H9 (cell line): ENCODE measurements at regions not wholly inside any gene's neighbourhood (a gene's known extent, or its start where the extent isn't known, plus 50 kb on each side); places are given as distances from the start of the nearest gene placed in this dataset.

Source experiments
- DNase-seq: peaks from one replicate; pipeline ENCODE4 v3.0.0-alpha.2; 2017
- H2AFZ ChIP-seq: one replicate; pipeline ENCODE4 v1.6.1; 2013; ENCODE audit warnings: mild to moderate bottlenecking, low read length, control low read depth, moderate library complexity
- H2AK5ac ChIP-seq: 2 replicates; pipeline ENCODE4 v1.6.1; 2013; ENCODE audit warnings: low read length, control low read depth, mixed read lengths; ENCODE audit not compliant: insufficient read length
- H2BK120ac ChIP-seq: one replicate; pipeline ENCODE4 v1.6.1; 2013; ENCODE audit warnings: low read depth, mild to moderate bottlenecking, low read length, control low read depth, inconsistent platforms; ENCODE audit not compliant: poor library complexity, severe bottlenecking
- H2BK12ac ChIP-seq: 2 replicates; pipeline ENCODE4 v1.6.1; 2013; ENCODE audit warnings: low read length, control low read depth, mixed read lengths, low read depth; ENCODE audit not compliant: insufficient read length
- H2BK15ac ChIP-seq: 2 replicates; pipeline ENCODE4 v1.6.1; 2013; ENCODE audit warnings: low read depth, low read length, control low read depth
- H2BK20ac ChIP-seq: one replicate; pipeline ENCODE4 v1.6.1; 2013; ENCODE audit warnings: low read depth, mild to moderate bottlenecking, low read length, control low read depth, inconsistent platforms; ENCODE audit not compliant: poor library complexity, severe bottlenecking
- H2BK5ac ChIP-seq: 2 replicates; pipeline ENCODE4 v1.6.1; 2013; ENCODE audit warnings: low read length, control low read depth, mixed read lengths; ENCODE audit not compliant: insufficient read length
- H3K14ac ChIP-seq: 2 replicates; pipeline ENCODE4 v1.6.1; 2013; ENCODE audit warnings: low read length, control low read depth; ENCODE audit not compliant: insufficient read depth
- H3K18ac ChIP-seq: 2 replicates; pipeline ENCODE4 v1.6.1; 2013; ENCODE audit warnings: low read depth, mild to moderate bottlenecking, mixed read lengths, low read length, control low read depth; ENCODE audit not compliant: insufficient read length
- H3K23ac ChIP-seq: 2 replicates; pipeline ENCODE4 v1.6.1; 2013; ENCODE audit warnings: low read length, control low read depth, mixed read lengths, low read depth; ENCODE audit not compliant: insufficient read length
- H3K23me2 ChIP-seq: 2 replicates; pipeline ENCODE4 v1.6.1; 2013; ENCODE audit warnings: low read depth, mild to moderate bottlenecking, mixed read lengths, low read length, control low read depth; ENCODE audit not compliant: insufficient read length, poor library complexity, severe bottlenecking
- H3K27ac ChIP-seq: 2 replicates; pipeline ENCODE4 v1.5.1; 2013; ENCODE audit warnings: low read length, control low read depth, mixed read lengths, low read depth; ENCODE audit not compliant: insufficient read length
- H3K27me3 ChIP-seq: 2 replicates; pipeline ENCODE4 v1.6.1; 2013; ENCODE audit warnings: low read length, control low read depth, inconsistent platforms; ENCODE audit not compliant: insufficient read depth
- H3K4ac ChIP-seq: 2 replicates; pipeline ENCODE4 v1.6.1; 2013; ENCODE audit warnings: low read depth, mild to moderate bottlenecking, control low read depth, inconsistent platforms, low read length, moderate library complexity
- H3K4me1 ChIP-seq: 2 replicates; pipeline ENCODE4 v1.6.1; 2013; ENCODE audit warnings: low read length, control low read depth, inconsistent platforms; ENCODE audit not compliant: insufficient read depth
- H3K4me2 ChIP-seq: 2 replicates; pipeline ENCODE4 v1.6.1; 2013; ENCODE audit warnings: low read length, control low read depth, mixed read lengths; ENCODE audit not compliant: insufficient read length, insufficient read depth
- H3K56ac ChIP-seq: 2 replicates; pipeline ENCODE4 v1.6.1; 2013; ENCODE audit warnings: low read depth, mild to moderate bottlenecking, mixed read lengths, low read length, control low read depth; ENCODE audit not compliant: insufficient read length
- H3K79me1 ChIP-seq: 2 replicates; pipeline ENCODE4 v1.6.1; 2013; ENCODE audit warnings: low read depth, mild to moderate bottlenecking, moderate library complexity, low read length, control low read depth, inconsistent platforms; ENCODE audit not compliant: insufficient read depth, poor library complexity, severe bottlenecking
- H3K79me2 ChIP-seq: 2 replicates; pipeline ENCODE4 v1.6.1; 2013; ENCODE audit warnings: low read length, control low read depth, inconsistent platforms; ENCODE audit not compliant: insufficient read depth
- H3K9ac ChIP-seq: 2 replicates; pipeline ENCODE4 v1.6.1; 2013; ENCODE audit warnings: low read length, control low read depth, mixed read lengths; ENCODE audit not compliant: insufficient read length; ENCODE audit errors: extremely low read depth
- H3K9me3 ChIP-seq: one replicate; pipeline ENCODE4 v1.6.1; 2013; ENCODE audit warnings: low read depth, low read length, inconsistent platforms; ENCODE audit not compliant: control insufficient read depth
- H3T11ph ChIP-seq: one replicate; pipeline ENCODE4 v1.6.1; 2013; ENCODE audit warnings: mild to moderate bottlenecking, low read length, control low read depth, inconsistent platforms
- H4K20me1 ChIP-seq: one replicate; pipeline ENCODE4 v1.6.1; 2013; ENCODE audit not compliant: control insufficient read depth, insufficient read length, insufficient read depth
- H4K5ac ChIP-seq: 2 replicates; pipeline ENCODE4 v1.6.1; 2013; ENCODE audit warnings: low read depth, mild to moderate bottlenecking, mixed read lengths, low read length, control low read depth; ENCODE audit not compliant: insufficient read length
- H4K8ac ChIP-seq: replicated peaks from 2 replicates; pipeline ENCODE4 v1.6.1; 2013; ENCODE audit warnings: low read length, control low read depth, mixed read lengths, low read depth; ENCODE audit not compliant: insufficient read length
- H4K91ac ChIP-seq: 2 replicates; pipeline ENCODE4 v1.6.1; 2013; ENCODE audit warnings: low read depth, mild to moderate bottlenecking, moderate library complexity, mixed read lengths, low read length, control low read depth; ENCODE audit not compliant: insufficient read length
- H3K27ac Mint-ChIP-seq, 3 experiments: 2 replicates in 2 of 3; 3 replicates in 1 of 3; pipeline ENCODE4 v1.8.0; 2020 to 2021; ENCODE audit warnings: mixed read lengths in 3 of 3, mild to moderate bottlenecking in 1 of 3, moderate library complexity in 1 of 3
- H3K27me3 Mint-ChIP-seq: 2 replicates; pipeline ENCODE4 v1.8.0; 2021; ENCODE audit warnings: low read depth, mild to moderate bottlenecking, moderate library complexity, mixed read lengths
- H3K36me3 Mint-ChIP-seq, 3 experiments: 2 replicates in 2 of 3; 3 replicates in 1 of 3; pipeline ENCODE4 v1.8.0; 2020 to 2021; ENCODE audit warnings: low read depth in 3 of 3, mixed read lengths in 3 of 3; ENCODE audit not compliant: insufficient read depth in 1 of 3
- H3K4me1 Mint-ChIP-seq, 2 experiments: 2 replicates each; pipeline ENCODE4 v1.8.0; 2020; ENCODE audit warnings: mixed read lengths in 2 of 2
- H3K4me3 Mint-ChIP-seq, 2 experiments: 2 replicates in 1 of 2; 3 replicates in 1 of 2; pipeline ENCODE4 v1.8.0; 2020 to 2021; ENCODE audit warnings: mild to moderate bottlenecking in 2 of 2, mixed read lengths in 2 of 2, moderate library complexity in 1 of 2
- H3K9me3 Mint-ChIP-seq, 2 experiments: 2 replicates in 1 of 2; 3 replicates in 1 of 2; pipeline ENCODE4 v1.8.0; 2020; ENCODE audit warnings: mild to moderate bottlenecking in 2 of 2, mixed read lengths in 2 of 2, moderate library complexity in 1 of 2
- CTCF ChIP-seq: fragments of 200-600 bp; sonication (generic); conservative IDR thresholded peaks from 3 replicates; pipeline ENCODE4 v1.8.0; 2021; ENCODE audit warnings: antibody characterized with exemption, mild to moderate bottlenecking
- WGBS: extraction: QIAGEN DNeasy Blood & Tissue Kit; methylation state at CpG from one replicate; pipeline ENCODE4 v1.1.7; 2013; ENCODE audit warnings: missing lambda C conversion rate, low lambda C conversion rate, mixed read lengths; ENCODE audit not compliant: insufficient read length; ENCODE audit errors: extremely low coverage; 5-methylcytosine and 5-hydroxymethylcytosine counted together

- Histone ChIP-seq H2BK12ac (no peak overlapping the region), H3K79me1 (no peaks in the 10 kb centered on the region), H2BK15ac (no peak overlapping the region), H3K23me2 (no peaks in the 10 kb centered on the region), H3K56ac (no peak overlapping the region), H2BK5ac (no peak overlapping the region), H4K20me1 (no peaks in the 10 kb centered on the region), H3K79me2 (no peaks in the 10 kb centered on the region), H2BK20ac (no peak overlapping the region), H3K9ac (no peak overlapping the region), H3K23ac (no peak overlapping the region), H3K27ac (no peak overlapping the region), H3K18ac (no peak overlapping the region), H3K4me1 (no peaks in the 10 kb centered on the region), H3T11ph (no peak overlapping the region), H4K5ac (no peak overlapping the region), H4K8ac (no peak overlapping the region), H4K91ac (no peak overlapping the region), H3K9me3 (no peaks in the 10 kb centered on the region), H3K27me3 (no peaks in the 10 kb centered on the region), H2AK5ac (no peak overlapping the region), H3K4me2 (no peak overlapping the region), H2AFZ (no peak overlapping the region), H3K14ac (no peak overlapping the region), H2BK120ac (no peak overlapping the region), H3K4ac (no peak overlapping the region)
- H3K4me1 Mint-ChIP-seq = no peaks in the 10 kb centered on the region
- H3K27ac Mint-ChIP-seq = no peak overlapping the region
- H3K4me3 Mint-ChIP-seq = no peak overlapping the region
- TF ChIP-seq CTCF = no peak
- H3K27me3 Mint-ChIP-seq = no peaks in the 10 kb centered on the region
- no CpG with 5 or more reads among the region's 3 CpGs for WGBS
- no peaks in the 10 kb centered on the region for H3K36me3 Mint-ChIP-seq
- no peak for DNase-seq
- H3K9me3 Mint-ChIP-seq = no peaks in the 10 kb centered on the region; a peak in 1 of 5 replicates
Measured at GRCh38 chr12:61070640-61071414, 1189.4 kb upstream of the USP15 start.
